OCI-LY7 (cell line): ENCODE measurements at regions not wholly inside any gene's neighbourhood (a gene's known extent, or its start where the extent isn't known, plus 50 kb on each side); places are given as distances from the start of the nearest gene placed in this dataset.

Experiments used
- BruUV-seq: library from RNA; stranded (reverse); fragments of 400-500 nt; replicated peaks from 2 replicates; lab custom pipeline; 2021; lab: Mats Ljungman, UMichigan
- CTCF ChIA-PET: fragments of 300-600 bp; sonication (Branson Sonifier 250); formaldehyde crosslinking; loops from one replicate; lab custom pipeline; 2022; ENCODE audit warnings: antibody characterized with exemption; ENCODE audit not compliant: unreplicated experiment; lab: Charles Lee
- POLR2A ChIA-PET: fragments of 300-600 bp; sonication (Branson Sonifier 250); formaldehyde crosslinking; loops from one replicate; lab custom pipeline; 2022; ENCODE audit warnings: antibody characterized with exemption; lab: Charles Lee
- DNase-seq: peaks from one replicate; pipeline ENCODE4 v3.0.0-alpha.2; 2015; ENCODE audit warnings: low spot score
- H2AFZ ChIP-seq: fragments of 200-600 bp; sonication (generic), shearing (Covaris generic); 2 replicates; pipeline ENCODE4 v1.6.1; 2014; ENCODE audit warnings: mild to moderate bottlenecking, antibody characterized with exemption, low read length, moderate library complexity
- H3K27ac ChIP-seq: fragments of 200-600 bp; sonication (generic); 2 replicates; pipeline ENCODE4 v1.5.1; 2014; ENCODE audit warnings: mixed run types, low read depth, mild to moderate bottlenecking, moderate library complexity, low read length, inconsistent platforms; ENCODE audit not compliant: poor library complexity, severe bottlenecking
- H3K36me3 ChIP-seq: fragments of 200-600 bp; sonication (generic); 2 replicates; pipeline ENCODE4 v1.6.1; 2014; ENCODE audit warnings: mild to moderate bottlenecking, antibody characterized with exemption, low read length, moderate library complexity, mixed read lengths; ENCODE audit not compliant: insufficient read depth
- H3K4me1 ChIP-seq: fragments of 200-600 bp; sonication (generic); 2 replicates; pipeline ENCODE4 v1.5.1; 2014; ENCODE audit warnings: mild to moderate bottlenecking, low read length; ENCODE audit not compliant: insufficient read depth, poor library complexity, severe bottlenecking
- H3K4me2 ChIP-seq: fragments of 200-600 bp; sonication (generic); 2 replicates; pipeline ENCODE4 v1.6.1; 2014; ENCODE audit warnings: mild to moderate bottlenecking, low read length
- H3K4me3 ChIP-seq: fragments of 200-600 bp; sonication (generic); 2 replicates; pipeline ENCODE4 v1.5.1; 2014; ENCODE audit warnings: mild to moderate bottlenecking, low read depth, low read length; ENCODE audit not compliant: poor library complexity, severe bottlenecking
- H3K79me2 ChIP-seq: fragments of 200-600 bp; sonication (generic); 2 replicates; pipeline ENCODE4 v1.6.1; 2016; ENCODE audit warnings: low read depth, mild to moderate bottlenecking, low read length, moderate library complexity, mixed read lengths; ENCODE audit not compliant: insufficient read depth
- H3K9me2 ChIP-seq: fragments of 200-600 bp; sonication (generic); 2 replicates; pipeline ENCODE4 v1.6.1; 2016; ENCODE audit warnings: mild to moderate bottlenecking, low read length, mixed read lengths; ENCODE audit not compliant: insufficient read depth
- H3K9me3 ChIP-seq: fragments of 200-600 bp; sonication (generic); 2 replicates; pipeline ENCODE4 v1.6.1; 2014; ENCODE audit warnings: mild to moderate bottlenecking, mixed run types, low read length, mixed read lengths
- H4K20me1 ChIP-seq: fragments of 200-600 bp; sonication (generic); 2 replicates; pipeline ENCODE4 v1.6.1; 2014; ENCODE audit warnings: mild to moderate bottlenecking, antibody characterized with exemption, low read length, moderate library complexity, mixed read lengths; ENCODE audit not compliant: insufficient read depth
- EZH2phosphoT487 ChIP-seq: fragments of 200-600 bp; sonication (generic); IDR thresholded peaks from 2 replicates; pipeline ENCODE4 v1.6.1; 2018; ENCODE audit warnings: low read depth, borderline replicate concordance, mild to moderate bottlenecking, mixed run types, antibody characterized with exemption, low read length, moderate library complexity, mixed read lengths
- intact Hi-C: fragments of 100-400 bp; cut with micrococcal nuclease; formaldehyde crosslinking; loops from one replicate; pipeline ENCODE4 v1.10.0; 2022; ENCODE audit not compliant: unreplicated experiment
- TF ChIP-seq, protein P1 (sequence below): fragments of 200-600 bp; sonication (generic); conservative IDR thresholded peaks from 2 replicates; pipeline ENCODE4 v1.5.1; 2014; ENCODE audit warnings: mild to moderate bottlenecking, antibody characterized with exemption, low read length, moderate library complexity, mixed read lengths

DNA sequence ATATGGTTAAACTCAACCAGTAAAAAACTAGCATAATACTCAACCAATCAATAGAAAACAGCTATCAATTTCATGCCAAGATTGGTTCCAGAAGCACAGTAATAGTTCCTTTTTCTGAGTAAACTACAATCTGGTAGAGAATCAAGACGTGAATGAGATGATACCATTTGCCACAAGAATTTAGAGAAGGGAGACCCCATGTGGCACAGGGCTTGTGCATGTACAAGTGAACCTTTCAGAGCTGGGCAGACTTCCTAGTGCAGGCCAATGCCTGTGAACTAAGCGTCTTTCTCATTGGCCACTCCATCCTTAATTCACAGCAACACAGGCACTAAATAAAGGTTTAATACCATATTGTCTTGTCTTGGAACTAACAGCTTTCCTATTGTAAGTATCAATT lies 213.5 kb downstream of the RFPL4B start:
- H3K27ac ChIP-seq, result no peak overlapping the region
- intact Hi-C loops, result no loop called here
- H3K36me3 ChIP-seq, result no peaks in the 10 kb centered on the region
- no peaks in the 10 kb centered on the region for H3K9me3 ChIP-seq
- no peaks in the 10 kb centered on the region for H4K20me1 ChIP-seq
- CTCF ChIA-PET, result no interaction called here
- H3K4me1 ChIP-seq, result no peaks in the 10 kb centered on the region
- H3K79me2 ChIP-seq, result no peaks in the 10 kb centered on the region
- no peak for TF ChIP-seq EZH2phosphoT487
- TF ChIP-seq, protein P1, sequence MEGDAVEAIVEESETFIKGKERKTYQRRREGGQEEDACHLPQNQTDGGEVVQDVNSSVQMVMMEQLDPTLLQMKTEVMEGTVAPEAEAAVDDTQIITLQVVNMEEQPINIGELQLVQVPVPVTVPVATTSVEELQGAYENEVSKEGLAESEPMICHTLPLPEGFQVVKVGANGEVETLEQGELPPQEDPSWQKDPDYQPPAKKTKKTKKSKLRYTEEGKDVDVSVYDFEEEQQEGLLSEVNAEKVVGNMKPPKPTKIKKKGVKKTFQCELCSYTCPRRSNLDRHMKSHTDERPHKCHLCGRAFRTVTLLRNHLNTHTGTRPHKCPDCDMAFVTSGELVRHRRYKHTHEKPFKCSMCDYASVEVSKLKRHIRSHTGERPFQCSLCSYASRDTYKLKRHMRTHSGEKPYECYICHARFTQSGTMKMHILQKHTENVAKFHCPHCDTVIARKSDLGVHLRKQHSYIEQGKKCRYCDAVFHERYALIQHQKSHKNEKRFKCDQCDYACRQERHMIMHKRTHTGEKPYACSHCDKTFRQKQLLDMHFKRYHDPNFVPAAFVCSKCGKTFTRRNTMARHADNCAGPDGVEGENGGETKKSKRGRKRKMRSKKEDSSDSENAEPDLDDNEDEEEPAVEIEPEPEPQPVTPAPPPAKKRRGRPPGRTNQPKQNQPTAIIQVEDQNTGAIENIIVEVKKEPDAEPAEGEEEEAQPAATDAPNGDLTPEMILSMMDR, result no peak
- no peak overlapping the region for H2AFZ ChIP-seq
- DNase-seq, result no peak
- H3K4me2 ChIP-seq, result no peak overlapping the region
- H3K9me2 ChIP-seq, result no peaks in the 10 kb centered on the region
- BruUV-seq, result no TSS peak
- no peak overlapping the region for H3K4me3 ChIP-seq
- POLR2A ChIA-PET, result interaction anchor here (0.5 to 1.8 kb wide), 2 partner anchors 13 to 430 kb away, joined by 3 to 6 read pairs; no protein-coding TSS in a partner anchor

DNA sequence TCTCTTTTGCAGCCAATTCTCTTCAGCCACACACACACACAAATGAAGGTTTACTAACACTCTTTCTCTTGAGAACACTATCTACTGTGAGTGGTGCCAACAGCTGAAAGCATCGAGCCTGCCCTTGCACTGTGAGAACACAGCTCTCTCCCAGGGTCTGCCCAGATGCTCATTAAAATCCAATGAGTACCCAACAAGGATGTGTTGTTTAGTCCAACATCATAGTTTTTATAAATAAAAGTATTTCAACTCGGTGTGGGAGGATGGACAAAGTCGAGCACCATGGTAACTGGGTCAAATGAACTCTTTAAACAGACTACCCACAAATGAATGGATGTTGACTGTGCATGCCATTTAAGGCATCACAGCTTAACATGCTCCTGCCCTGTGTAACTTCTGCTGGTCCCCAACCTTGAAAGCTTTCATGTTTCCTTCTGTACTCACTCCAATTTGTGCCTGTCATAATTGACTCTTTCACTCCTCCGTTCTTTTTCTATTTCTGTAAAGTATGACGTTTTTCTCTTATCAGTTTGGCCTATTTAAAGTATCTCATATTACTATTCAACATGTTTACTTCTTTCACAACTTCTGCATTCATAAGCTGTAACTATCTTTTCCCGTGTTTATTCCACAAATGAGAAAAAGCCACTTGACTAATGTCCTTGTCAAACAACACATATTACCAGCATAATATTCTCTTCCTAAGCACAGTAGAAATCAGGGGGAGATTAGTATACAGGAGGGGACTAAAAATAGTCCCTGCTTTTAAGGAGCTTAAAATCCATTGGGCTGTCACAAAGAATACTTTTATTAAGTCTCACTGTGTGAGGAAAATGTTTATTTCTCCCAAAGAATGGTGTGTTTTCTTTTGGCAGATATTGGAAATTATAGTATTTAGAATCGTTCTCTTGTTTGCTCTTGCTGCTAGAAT lies 215.4 kb downstream of the RFPL4B start:
- Histone ChIP-seq H4K20me1 (no peaks in the 10 kb centered on the region), H3K36me3 (no peaks in the 10 kb centered on the region), H2AFZ (no peak overlapping the region), H3K4me2 (no peak overlapping the region), H3K4me3 (no peak overlapping the region), H3K4me1 (no peaks in the 10 kb centered on the region), H3K27ac (no peak overlapping the region), H3K9me2 (no peaks in the 10 kb centered on the region), H3K9me3 (no peaks in the 10 kb centered on the region), H3K79me2 (no peaks in the 10 kb centered on the region)
- TF ChIP-seq EZH2phosphoT487, result no peak
- TF ChIP-seq, protein P1, result no peak
- ChIA-PET POLR2A (interaction anchor here (1.8 kb wide), 1 partner anchor 15 kb away, joined by 6 read pairs; no protein-coding TSS in a partner anchor), CTCF (no interaction called here)
- DNase-seq, result no peak
- no TSS peak for BruUV-seq
- intact Hi-C loops, result no loop called here

DNA sequence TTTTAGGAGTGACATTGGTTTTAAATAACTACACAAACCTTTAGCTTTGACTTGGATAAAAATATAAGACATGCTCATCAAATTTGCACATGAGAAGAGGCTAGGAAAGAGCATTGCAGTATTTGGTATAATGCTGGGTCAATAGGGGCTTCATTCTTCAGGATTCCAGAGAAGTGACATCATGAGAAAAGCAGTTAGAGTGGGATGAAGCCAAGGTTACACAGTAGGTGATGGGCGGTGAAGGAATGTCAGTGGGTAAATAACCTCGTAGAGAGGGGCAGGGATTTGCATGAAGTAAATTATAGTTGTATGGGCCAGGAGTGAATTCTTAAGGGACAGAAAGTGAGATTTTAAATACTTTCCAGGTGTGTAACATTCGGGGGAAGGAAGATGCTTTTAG lies 216.2 kb downstream of the RFPL4B start:
- no TSS peak for BruUV-seq
- H3K27ac ChIP-seq, result no peak overlapping the region
- TF ChIP-seq EZH2phosphoT487, result no peak
- TF ChIP-seq, protein P1, result no peak
- H3K9me2 ChIP-seq, result no peaks in the 10 kb centered on the region
- ChIA-PET CTCF (no interaction called here), POLR2A (no interaction called here)
- no peaks in the 10 kb centered on the region for H3K79me2 ChIP-seq
- DNase-seq, result no peak
- no peak overlapping the region for H3K4me3 ChIP-seq
- no peak overlapping the region for H3K4me2 ChIP-seq
- intact Hi-C loops, result no loop called here
- H4K20me1 ChIP-seq, result no peaks in the 10 kb centered on the region
- H3K36me3 ChIP-seq, result no peaks in the 10 kb centered on the region
- H3K9me3 ChIP-seq, result no peaks in the 10 kb centered on the region
- no peaks in the 10 kb centered on the region for H3K4me1 ChIP-seq
- no peak overlapping the region for H2AFZ ChIP-seq
